DMS153 treated with DMSO at 0.1 percent for 48 hours (cell line): ENCODE measurements at regions not wholly inside any gene's neighbourhood (a gene's known extent, or its start where the extent isn't known, plus 50 kb on each side); places are given as distances from the start of the nearest gene placed in this dataset.

ENCODE experiments used
- DNase-seq: peaks from one replicate; lab custom pipeline; 2025; ENCODE audit not compliant: unreplicated experiment; lab: John Stamatoyannopoulos, UW

DNA sequence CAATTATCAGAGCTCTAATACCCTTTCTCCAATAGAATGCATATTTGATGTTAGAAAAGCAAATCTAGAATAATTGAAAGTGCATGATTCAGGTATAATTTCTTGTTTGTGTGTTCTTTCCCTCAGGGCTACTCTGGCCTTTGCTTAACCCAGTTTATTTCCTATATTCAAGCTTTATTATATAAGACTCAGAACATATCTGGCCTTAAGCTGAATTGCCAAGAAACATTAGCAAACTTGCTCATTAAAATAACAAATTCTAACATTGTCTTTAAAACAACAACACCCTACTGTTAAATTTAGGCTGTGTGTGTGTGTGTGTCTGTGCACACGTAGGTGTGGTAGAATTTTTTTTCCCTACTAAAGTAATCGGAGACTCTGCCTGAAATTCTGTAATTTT, 426.5 kb downstream of the UTRN start:
- no peak for DNase-seq

DNA sequence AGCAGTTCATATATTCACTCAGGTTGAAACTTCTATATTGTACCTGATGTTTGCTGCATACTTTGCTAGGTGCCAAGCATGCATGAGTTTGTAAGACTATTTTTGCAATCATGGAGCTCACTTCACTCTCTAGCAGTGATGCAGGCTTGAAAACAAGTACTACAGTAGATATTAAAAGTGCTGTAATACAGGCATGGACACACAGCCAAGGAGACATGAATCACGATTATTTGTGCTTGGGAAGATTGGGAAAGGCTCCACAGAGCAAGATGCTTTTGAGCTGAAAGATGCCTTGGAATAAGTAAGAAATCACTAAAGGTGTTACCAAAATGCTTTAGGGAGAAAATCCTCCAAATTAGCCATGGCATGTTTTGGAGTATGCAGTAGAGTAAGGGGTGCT, 427.4 kb downstream of the UTRN start:
- DNase-seq, result no peak

DNA sequence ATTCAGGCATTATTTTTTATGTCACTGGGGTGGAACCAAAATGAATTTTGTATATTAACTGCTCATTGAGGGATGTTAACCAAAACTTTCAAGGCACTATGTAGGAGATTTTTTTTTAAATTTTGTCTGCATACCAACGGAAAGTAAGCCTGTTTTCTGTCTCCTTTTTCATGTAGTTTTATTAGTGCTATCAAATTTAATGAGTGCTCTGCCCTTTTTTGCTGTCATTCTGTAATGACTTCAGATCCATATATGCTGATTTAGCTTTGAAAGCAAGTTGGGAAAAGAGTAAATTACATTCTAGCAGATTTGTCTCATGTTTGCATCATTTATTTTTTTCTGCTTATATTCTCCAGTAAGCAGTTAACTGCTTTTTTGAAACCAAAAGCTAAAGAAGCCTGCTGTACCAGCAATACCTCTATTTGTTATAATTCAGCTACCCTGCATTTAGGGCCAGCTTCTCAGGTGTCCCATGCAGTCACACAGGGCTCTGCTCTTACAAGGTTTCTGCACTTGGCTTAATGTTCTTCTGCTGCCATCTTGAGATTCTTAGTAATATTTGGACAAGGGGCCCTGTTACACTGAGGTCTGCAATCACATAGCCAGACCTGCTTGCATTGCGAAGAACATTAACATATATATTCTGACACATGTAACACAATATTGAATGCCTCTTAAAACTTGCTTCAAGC, 429.0 kb downstream of the UTRN start:
- no peak for DNase-seq

DNA sequence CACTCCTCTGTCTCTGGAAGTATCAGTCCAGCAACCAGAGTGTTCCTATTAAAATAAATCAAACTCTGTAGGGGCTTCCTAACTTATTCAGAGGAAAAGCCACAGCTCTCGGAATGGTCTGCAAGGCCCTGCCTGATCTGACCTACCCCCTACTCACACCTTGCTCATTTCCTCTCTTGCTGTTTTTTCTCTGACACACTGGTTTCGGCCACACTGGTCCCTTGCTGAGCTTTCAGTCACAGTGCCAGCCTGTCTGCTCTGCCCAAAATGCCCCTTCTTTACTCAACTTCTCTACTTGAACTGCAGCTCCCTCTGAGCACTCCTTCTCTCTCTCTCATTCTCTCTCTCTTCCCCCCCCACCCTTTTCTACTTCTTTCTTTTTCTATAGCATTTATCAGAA, 430.2 kb downstream of the UTRN start:
- no peak for DNase-seq

- DNase-seq, result no peak
These were observed 433.3 kb downstream of the UTRN start for GRCh38 chr6:144718431-144718830.

- DNase-seq, result no peak
These were observed 436.1 kb downstream of the UTRN start for GRCh38 chr6:144721232-144721631.

DNA sequence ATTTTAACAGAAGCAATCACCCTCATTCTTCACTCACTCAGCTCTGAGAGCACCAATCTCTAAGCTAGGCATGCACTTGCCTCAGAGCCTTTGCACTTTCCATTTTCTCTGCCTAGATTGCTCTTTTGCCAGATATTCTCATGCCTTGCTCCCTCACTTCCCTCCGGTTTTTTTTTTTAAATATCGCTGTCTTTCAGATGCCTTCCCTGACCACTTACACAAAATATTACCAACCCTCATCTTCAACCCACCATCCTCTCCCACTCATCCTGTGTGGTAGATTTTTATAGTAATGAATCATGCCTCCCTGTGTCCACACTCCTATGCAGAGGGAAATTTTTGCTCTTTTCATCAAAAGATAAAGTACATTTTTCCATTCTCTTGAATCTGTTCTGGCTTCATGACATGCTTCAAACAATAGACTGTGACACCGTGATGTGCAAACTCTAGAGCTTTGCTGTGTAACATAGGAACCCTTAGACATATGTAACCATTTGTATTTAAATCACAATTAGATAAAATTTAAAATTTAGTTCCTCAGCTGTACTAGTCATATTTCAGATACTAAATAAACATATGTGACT, 437.1 kb downstream of the UTRN start:
- DNase-seq, result no peak

GRCh38 chr6:144722925-144723324, 437.8 kb downstream of the UTRN start:
- no peak for DNase-seq

GRCh38 chr6:144723431-144723830, 438.3 kb downstream of the UTRN start:
- no peak for DNase-seq

GRCh38 chr6:144724818-144725217, 439.7 kb downstream of the UTRN start:
- no peak for DNase-seq

DNA sequence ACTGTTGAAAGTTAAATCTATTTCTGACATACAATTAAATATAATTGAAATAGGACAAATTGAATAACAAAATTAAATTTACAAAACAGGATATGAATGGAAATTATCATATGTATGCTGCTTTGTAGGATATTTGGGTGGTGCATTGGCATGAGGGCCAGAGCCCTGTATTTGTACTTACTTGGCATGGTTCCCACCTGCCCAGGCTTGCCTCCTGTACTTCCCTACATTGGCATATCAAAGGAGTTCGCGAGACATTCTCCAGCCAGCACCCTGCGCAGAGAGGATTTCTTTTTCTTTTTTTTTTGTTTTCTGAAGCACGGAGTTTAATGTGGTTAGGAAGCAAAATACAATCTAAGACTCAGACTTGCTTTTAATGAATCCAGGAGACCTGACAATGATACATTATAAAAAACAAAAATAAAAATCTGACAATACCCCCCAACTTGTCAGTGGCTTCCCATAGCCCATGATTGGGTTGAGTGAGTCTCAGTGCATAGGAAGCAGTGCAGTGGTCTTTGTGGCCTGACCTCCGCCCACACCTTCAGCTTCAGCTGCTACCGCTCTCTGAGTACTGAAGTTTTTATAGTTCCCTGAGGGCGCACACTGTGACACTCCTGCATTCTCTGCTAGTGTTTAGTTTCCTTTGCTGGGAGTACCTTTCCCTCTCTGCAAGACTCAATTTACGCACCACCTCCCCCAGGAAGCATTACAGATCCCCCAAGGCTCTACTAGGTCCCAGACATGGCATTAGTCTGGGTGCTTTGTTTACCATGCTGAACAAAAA, 440.8 kb downstream of the UTRN start:
- no peak for DNase-seq

DNA sequence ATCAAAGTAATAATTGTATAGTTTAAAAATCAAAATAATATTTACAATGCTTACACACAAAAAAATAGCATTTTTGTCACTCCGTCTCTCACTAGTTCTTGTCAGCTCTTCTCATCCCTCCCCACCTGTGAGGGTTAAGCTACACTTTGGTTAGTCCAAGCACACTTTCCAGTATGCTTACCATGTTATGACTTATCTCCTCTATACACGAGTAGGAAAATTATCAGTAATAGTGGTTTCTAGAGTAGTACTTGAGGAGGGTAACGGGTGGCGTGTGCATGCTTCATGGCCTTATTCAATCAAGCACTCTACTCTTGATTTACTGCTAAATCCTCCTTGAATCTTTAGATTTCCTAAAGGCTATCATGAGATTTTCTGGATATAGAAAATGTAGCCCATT, 443.7 kb downstream of the UTRN start:
- DNase-seq, result no peak

DNA sequence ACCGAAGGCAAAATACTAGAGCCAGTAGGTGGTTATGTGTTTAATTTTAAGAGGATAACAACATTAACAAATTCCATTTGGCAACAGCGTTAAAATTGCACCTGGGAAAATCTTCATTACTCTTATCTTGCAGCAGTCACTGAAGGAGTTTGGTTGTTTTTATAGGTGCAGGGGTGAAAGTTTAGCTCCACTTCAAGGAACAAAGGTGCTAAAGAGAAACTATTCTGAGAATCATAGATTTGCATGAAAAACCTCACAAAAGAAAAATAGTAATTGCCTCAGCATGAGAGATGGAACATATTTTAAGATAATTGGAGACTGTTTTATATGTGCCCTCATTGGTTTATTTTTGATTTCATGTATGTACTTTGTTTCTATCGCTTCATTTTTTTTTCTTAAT, 444.4 kb downstream of the UTRN start:
- DNase-seq, result no peak

DNA sequence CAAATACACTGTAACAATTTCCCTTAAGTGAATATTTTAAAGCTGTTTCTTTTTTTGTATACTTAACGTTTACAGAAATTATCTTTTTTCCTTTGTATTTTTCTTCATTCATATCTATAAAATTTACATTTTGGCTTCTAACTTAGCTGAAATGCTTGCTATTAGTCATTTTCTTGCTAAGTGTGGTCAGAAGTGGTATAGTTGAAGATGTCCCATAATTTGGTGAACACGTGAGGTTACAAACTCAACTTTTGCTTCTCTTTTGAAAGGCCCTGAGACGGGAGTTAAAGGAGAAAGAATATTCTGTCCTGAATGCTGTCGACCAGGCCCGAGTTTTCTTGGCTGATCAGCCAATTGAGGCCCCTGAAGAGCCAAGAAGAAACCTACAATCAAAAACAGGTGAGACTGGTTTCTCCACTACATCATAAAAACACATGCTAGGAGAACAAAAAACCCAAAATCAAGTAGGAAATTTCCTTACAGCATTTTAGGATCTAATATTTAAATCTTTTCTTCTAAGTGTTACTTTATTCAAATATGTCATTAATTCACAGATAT, 445.0 kb downstream of the UTRN start:
- no peak for DNase-seq

DNA sequence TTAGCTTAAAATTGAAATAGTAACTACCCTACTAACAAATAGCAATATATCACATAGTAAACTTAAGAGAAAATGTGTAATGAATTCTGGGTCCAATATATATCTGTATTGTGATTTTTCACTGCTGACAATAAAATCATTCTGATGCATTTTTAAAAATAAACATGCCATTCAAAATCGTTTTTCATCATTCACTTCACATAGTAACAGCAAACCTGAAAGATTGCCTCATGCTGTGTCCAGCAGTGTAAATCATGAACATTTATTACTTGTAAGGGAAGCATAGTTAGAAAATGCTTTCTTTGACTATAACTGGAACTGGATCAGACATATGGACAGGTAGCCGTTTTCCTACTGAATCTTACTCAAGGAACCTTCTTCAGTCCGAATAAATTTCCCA, 446.1 kb downstream of the UTRN start:
- DNase-seq, result no peak

DNA sequence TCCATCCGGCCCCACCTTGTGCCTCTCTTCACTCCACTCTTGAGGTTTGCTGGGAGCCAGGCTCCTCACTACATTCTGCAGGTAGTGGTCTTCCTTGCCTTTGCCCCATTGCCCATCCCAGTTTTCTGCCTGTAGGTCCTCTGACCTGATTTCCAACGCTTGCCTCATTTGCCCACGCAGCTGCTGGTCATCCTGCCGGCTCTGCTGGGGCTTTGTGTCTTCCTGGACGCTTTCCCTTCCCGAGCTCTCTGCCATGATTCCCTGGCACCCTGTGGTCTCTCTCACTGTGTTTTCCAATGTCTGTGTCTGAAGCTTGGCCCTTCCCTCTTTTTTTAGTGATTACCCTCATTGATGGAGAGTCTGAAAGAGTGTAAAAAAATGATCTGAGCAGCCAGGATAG, 451.6 kb downstream of the UTRN start:
- peak; percentile 84 for DNase-seq

- DNase-seq, result peak; percentile 68
These were observed 452.9 kb downstream of the UTRN start for GRCh38 chr6:144737998-144738397.

- no peak for DNase-seq
These were observed 454.7 kb downstream of the UTRN start for GRCh38 chr6:144739873-144740272.

- DNase-seq, result no peak
These were observed 456.5 kb downstream of the UTRN start for GRCh38 chr6:144741659-144742058.

- DNase-seq, result no peak
These were observed 457.6 kb downstream of the UTRN start for GRCh38 chr6:144742779-144743178.

DNA sequence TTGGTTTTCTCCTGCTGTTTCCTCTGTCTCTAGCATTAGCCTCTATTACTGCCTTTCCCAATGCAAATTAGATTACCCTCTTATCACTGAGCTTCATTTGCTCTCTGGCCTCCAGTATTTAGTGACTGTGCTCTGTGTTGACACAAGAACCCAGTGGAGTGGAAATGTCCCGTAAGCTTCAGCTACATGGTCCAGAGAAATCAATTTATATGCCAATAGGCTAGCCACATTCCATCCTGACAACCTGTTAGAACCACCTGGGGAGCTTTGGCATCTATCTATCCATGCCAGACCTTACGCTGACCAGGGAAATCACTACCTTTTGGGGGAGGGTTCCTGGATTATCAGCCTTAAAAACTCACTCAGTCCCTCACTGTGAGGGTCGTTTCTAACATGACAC, 459.6 kb downstream of the UTRN start:
- peak; percentile 51 for DNase-seq

DNA sequence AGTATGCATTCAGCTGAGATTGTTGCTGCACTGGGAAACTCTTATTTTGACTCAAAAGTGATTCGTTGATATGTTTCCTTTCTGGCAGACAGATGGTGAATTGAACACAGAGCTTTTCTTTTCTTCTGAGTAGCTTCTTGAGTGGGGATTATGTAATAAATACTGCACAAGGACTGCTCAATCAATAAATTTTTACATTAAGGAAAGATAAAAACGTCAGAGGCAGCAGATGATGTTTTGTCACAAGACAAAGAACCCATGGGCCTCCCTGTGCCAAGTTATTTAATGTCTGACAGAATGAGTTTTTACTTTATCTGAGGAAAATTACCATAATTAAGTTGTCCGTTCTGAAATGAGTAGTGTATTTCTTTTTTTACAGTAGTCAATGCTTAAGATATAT, 460.3 kb downstream of the UTRN start:
- no peak for DNase-seq
